ENCODE measurements at regions not wholly inside any gene's neighbourhood (a gene's known extent, or its start where the extent isn't known, plus 50 kb on each side); places are given as distances from the start of the nearest gene placed in this dataset.
A peak's percentile ranks its signal among the peaks of the same experiment; 100 is the strongest.

- no peak overlapping the region for H2AK5ac ChIP-seq (ENCODE audit: low read depth, low read length)
- H2BK15ac ChIP-seq (ENCODE audit: low read length), result no peak overlapping the region
- no peak overlapping the region for H3K4me3 ChIP-seq (ENCODE audit: extremely low read depth in 1 of 4, insufficient read depth in 2 of 4, low read depth in 3 of 4, low read length in 4 of 4)
- H3K36me3 ChIP-seq (ENCODE audit: control insufficient read depth in 2 of 4, insufficient read depth in 4 of 4, low read length in 3 of 4), result no peaks in the 10 kb centered on the region
- H3K4ac ChIP-seq (replicated peaks; ENCODE audit: insufficient read length, low read depth, low read length), result no peak overlapping the region
- H3K56ac ChIP-seq (replicated peaks; ENCODE audit: insufficient read length, low read depth, low read length), result no peak overlapping the region
- H3K79me2 ChIP-seq (ENCODE audit: control insufficient read depth in 1 of 2, insufficient read depth in 2 of 2, low read length in 2 of 2), result no peaks in the 10 kb centered on the region
- no peak overlapping the region for H2BK20ac ChIP-seq (ENCODE audit: low read length)
- TF ChIP-seq CBX8 (IDR thresholded peaks at IDR 0.05; ENCODE audit: borderline replicate concordance, low read depth, low read length), result no peak
- TF ChIP-seq GTF2F1 (IDR thresholded peaks at IDR 0.05; ENCODE audit: borderline replicate concordance, low read depth, low read length), result no peak
- TF ChIP-seq CBX5 (IDR thresholded peaks at IDR 0.05; ENCODE audit: low read depth, low read length), result no peak
- no peak for TF ChIP-seq NRF1 (IDR thresholded peaks at IDR 0.05; ENCODE audit: low read depth, low read length)
- TF ChIP-seq SAP30 (IDR thresholded peaks at IDR 0.05; ENCODE audit: insufficient read depth, insufficient replicate concordance, low read length), result no peak
- no peak for TF ChIP-seq ASH2L (IDR thresholded peaks at IDR 0.05; ENCODE audit: low read length)
- TF ChIP-seq POU5F1 (IDR thresholded peaks at IDR 0.05; ENCODE audit: low read depth, low read length), result no peak
- no peak for TF ChIP-seq SUZ12 (IDR thresholded peaks at IDR 0.05; ENCODE audit: low read length)
- no peak overlapping the region for H3K14ac ChIP-seq (ENCODE audit: insufficient read length)
- no peak overlapping the region for H3K4me2 ChIP-seq (ENCODE audit: insufficient read depth in 1 of 2, low read depth in 2 of 2, low read length in 2 of 2)
- no peak overlapping the region for H2BK5ac ChIP-seq (ENCODE audit: low read depth, low read length)
- H4K5ac ChIP-seq (ENCODE audit: insufficient read length, low read depth, low read length), result no peak overlapping the region
- no peak overlapping the region for H2BK120ac ChIP-seq (replicated peaks; ENCODE audit: low read depth, low read length)
- H3K27ac ChIP-seq (ENCODE audit: low read depth, low read length), result no peak overlapping the region
- no peaks in the 10 kb centered on the region for H3K9me3 ChIP-seq (ENCODE audit: insufficient read depth in 2 of 2, low read depth in 1 of 2, low read length in 1 of 2)
- H4K20me1 ChIP-seq (replicated peaks in 1 of 2; ENCODE audit: control insufficient read depth in 1 of 2, insufficient read depth in 2 of 2, low read length in 2 of 2), result no peaks in the 10 kb centered on the region
- no peak overlapping the region for H2BK12ac ChIP-seq (ENCODE audit: low read depth, low read length)
- CTCF ChIA-PET (ENCODE audit: partially characterized antibody), result interaction anchor here (0.9 kb wide), 1 partner anchor 73 kb away, joined by 4 read pairs; no protein-coding TSS in a partner anchor
- no peak for DNase-seq (ENCODE audit: low read depth in 1 of 2, low spot score in 2 of 2)
- no peaks in the 10 kb centered on the region for H3K79me1 ChIP-seq (ENCODE audit: low read depth, low read length)
- H3K23me2 ChIP-seq (ENCODE audit: low read depth, low read length), result peaks cover under 1% of the 10 kb centered on the region; the same call in 1 of the 2 replicates
- H2AFZ ChIP-seq (ENCODE audit: low read length), result no peak overlapping the region
- FAIRE-seq, result no peak
- H3K23ac ChIP-seq (ENCODE audit: insufficient read length), result no peak overlapping the region
- no peak overlapping the region for H3K18ac ChIP-seq (ENCODE audit: extremely low read depth, low read length)
- H3K4me1 ChIP-seq (replicated peaks in 1 of 4; ENCODE audit: control insufficient read depth in 3 of 4, insufficient read depth in 4 of 4, low read length in 3 of 4), result peaks cover 0 to 3% (median 0%) of the 10 kb centered on the region in 4 experiments; a peak in 2 of 7 replicates
- no peaks in the 10 kb centered on the region for H3K27me3 ChIP-seq (replicated peaks in 1 of 4; ENCODE audit: control insufficient read depth in 3 of 4, extremely low read depth in 1 of 4, insufficient read depth in 3 of 4, low read length in 3 of 4)
- POLR2A ChIA-PET (ENCODE audit: partially characterized antibody), result no interaction called here
- no peak overlapping the region for H4K91ac ChIP-seq (replicated peaks; ENCODE audit: insufficient read length, low read length)
- peak overlapping the region; percentile 43; the same call in 1 of the 2 replicates for H4K8ac ChIP-seq (ENCODE audit: extremely low read depth, insufficient read depth, low read length)
- 75% methylated on average over 8 of the region's 9 CpGs; no CpG with 5 or more reads in 1 of the 2 experiments for WGBS, 2 experiments (ENCODE audit: extremely low coverage in 1 of 2, insufficient coverage in 1 of 2, insufficient read length in 1 of 2, insufficient replicate concordance in 2 of 2, low coverage in 1 of 2, low lambda C conversion rate in 2 of 2, missing lambda C conversion rate in 1 of 2)
- no peak overlapping the region for H3K9ac ChIP-seq (replicated peaks in 1 of 4; ENCODE audit: extremely low read depth in 1 of 4, low read depth in 3 of 4, low read length in 3 of 4)
Observed at GRCh38 chr12:107491856-107492255, 193.7 kb upstream of the PWP1 start.

Data from H1 (cell line).